ENCODE measurements at regions not wholly inside any gene's neighbourhood (a gene's known extent, or its start where the extent isn't known, plus 50 kb on each side); places are given as distances from the start of the nearest gene placed in this dataset.

DNA sequence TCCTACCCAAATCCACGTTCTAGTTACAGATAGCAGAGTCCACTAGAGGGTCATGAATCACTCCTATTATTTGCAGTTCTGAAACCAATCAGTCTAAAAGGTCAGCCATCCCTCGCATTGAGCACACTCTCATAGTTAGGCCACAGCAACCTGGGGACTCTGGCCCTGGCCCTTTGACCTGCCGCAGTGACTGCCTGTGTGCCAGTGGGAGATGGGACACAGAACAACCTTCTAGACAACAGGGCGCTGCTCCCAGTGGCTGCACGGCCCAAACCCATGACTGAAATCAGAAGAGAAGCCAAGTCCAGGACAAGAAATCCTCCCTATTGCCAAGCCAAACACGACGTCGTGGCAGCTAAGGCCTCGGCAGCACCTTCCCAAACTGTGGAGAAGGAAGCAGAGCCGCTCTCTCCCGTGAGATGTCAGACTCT is 158.5 kb downstream of the HERPUD2 start:
- no peak for DNase-seq (ENCODE audit: low spot score)

DNA sequence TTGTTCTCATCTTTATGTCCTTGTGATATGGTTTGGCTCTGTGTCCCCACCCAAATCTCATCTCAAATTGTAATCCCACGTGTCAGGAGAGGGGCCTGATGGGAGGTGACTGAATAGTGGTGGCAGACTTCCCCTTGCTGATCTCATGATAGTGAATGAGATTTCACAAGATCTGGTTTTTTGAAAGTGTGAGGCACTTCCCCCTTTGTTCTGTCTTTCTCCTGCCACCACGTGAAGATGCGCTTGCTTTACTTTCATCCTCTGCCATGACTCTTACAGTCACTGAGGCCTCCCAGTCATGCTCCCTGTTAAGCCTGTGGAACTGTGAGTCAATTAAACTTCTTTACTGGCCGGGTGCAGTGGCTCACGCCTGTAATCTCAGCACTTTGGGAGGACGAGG is 161.0 kb downstream of the HERPUD2 start:
- DNase-seq (ENCODE audit: low spot score): no peak

DNA sequence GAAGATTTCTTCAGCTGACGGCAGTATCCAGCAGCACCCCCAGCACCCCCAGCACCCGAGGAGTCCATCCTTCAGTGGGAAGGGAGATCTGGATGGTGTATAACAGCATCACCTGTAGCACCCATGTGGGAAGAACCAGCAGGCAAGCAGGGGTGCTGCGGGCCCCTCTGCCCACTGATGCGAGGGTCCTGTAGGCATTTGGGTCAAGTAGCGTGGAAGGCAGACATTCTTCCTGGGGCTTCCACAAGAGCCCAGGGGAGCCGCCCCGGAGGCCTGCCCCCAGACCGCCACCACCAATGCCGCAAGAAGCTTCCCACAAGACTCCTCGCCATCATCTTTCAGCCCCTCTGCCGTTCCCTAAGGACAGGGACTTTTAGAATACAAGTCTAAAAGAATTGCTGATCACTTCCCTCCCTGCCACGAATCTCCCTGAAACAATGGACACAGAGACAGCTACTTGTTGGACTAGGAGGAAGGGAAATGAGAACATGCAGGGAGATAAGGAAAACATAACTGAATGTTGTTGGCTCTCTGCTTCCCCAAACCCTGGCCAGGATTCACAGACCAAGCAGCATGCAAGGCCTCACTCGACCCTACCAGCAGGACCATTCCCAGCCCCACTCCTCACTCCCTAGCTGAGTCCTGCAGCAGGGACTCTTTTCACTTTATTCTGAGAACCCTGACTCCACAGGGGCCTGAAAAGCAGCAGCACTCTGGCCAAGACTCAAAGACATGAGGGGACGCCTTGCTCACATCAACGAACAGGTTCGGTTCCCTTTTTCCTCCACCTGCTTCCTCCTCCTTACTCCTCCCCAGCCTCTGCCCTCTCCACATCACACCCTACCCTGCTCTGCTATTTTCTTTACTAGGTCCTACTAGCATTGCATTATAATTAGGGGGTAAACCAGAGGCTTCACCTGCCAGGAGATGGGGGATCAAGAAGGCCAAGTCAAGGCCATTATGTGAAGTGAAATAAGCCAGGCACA is 164.5 kb downstream of the HERPUD2 start:
- no peak for DNase-seq (ENCODE audit: low spot score)

DNA sequence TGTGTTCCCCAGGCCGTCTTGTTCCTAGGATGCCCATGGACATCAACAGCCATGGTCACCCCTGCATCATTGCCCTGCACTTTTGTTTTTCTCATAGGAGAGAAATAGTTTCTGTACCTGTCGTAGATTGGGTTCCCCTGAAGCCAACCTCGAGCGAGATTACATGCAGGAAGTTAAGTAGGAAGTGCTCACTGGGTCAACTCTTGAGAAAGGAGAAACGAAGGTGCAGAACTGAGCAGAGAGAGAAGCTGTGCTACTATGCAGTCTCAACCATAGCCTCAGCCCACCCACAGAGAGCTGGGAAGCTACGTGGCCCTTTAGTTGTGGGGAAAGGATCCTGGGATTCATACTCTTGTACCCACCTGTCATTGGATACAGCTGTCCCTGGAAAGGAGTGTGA is 165.2 kb downstream of the HERPUD2 start:
- no peak for DNase-seq (ENCODE audit: low spot score)

DNA sequence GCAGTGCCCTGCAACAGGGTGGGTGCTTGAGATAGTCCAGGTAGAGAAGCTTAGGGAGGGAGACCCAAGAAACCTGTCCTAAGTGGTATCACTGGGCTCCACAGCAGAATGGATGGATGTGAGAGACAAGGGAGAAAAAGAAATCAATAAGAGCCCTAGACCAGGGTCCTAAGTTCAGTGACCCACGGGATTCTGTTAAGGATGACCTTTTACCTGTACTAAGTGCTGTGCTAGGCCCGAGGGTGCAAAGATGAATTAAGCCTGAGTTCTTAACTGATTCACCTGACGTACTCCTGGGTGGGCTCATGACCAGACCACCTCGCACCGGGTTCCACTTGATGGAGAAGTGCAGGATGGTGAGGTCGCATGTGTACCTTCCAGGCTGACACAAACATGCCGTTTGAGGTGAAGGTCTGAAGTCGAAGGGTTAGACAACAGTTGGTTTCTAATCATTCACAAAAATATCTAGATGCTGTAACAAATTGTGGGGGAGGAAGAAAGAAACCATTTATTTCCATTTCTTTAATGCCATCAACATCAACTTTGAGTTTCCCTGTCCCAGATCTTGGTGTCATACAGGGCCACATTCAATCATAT is 166.5 kb downstream of the HERPUD2 start:
- no peak for DNase-seq (ENCODE audit: low spot score)

DNA sequence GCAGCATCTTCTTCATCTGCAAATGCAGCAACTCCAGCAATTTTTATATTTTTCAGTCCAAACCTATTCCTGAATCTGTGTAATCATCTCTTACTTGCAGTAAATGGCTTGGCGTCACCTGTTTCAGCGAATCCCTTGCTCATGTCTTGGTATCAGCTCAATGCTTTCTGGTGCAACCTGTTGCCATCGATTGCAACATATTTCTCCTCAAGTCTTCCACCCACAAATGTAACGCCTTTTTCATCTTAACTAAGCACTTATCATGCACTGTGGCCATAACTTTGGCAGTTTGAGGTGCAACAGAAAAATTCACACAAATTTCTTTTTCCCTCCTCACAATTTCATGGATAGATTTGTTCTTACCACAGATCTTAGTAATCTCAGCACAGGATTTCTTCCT is 168.3 kb downstream of the HERPUD2 start:
- no peak for DNase-seq (ENCODE audit: low spot score)

DNA sequence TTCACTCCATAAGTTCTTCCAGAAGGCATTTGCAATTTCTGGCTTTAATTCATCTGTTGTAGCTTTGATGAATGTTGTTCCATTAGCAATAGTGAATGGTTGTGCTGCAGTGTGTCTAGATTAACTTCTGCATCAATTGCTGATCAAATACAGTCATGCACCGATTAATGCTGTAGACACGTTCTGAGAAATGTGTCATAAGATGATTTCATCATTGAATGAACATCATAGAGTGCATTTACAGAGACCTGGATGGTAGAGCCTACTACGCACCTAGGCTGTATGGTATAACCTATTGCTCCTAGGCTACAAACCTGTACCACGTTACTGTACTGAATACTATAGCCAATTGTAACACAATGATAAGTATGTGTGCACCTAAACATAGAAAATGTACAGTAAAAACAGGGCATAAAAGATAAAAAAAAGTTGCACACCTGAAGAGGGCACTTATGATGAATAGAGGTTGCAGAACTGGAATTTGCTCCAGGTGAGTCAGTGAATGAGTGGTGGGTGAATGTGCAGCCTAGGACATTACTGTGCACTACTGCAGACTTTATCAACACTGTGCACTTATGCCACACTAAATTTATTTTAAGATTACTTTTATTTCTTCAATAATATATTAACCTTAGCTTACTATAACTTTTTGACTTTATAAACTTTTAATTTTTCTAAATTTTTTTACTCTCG is 170.7 kb downstream of the HERPUD2 start:
- DNase-seq (ENCODE audit: low spot score): no peak

DNA sequence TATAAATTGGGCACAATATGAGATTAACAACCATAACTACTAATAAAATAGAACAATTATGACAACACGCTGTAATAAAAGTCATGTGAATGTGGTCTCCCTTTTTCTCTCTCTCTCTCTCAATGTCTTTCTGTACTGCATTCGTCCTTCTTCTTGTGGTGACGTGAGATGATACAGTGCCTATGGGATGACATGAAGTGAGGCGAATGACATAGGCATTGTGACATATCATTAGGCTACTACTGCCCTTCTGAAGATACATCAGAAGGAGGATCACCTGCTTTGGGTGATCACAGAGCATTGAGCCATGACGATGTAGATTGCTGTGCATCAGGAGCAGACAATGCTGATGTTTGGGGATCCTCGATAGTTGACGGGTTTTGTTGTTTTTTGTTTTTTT is 171.6 kb downstream of the HERPUD2 start:
- no peak for DNase-seq (ENCODE audit: low spot score)

DNA sequence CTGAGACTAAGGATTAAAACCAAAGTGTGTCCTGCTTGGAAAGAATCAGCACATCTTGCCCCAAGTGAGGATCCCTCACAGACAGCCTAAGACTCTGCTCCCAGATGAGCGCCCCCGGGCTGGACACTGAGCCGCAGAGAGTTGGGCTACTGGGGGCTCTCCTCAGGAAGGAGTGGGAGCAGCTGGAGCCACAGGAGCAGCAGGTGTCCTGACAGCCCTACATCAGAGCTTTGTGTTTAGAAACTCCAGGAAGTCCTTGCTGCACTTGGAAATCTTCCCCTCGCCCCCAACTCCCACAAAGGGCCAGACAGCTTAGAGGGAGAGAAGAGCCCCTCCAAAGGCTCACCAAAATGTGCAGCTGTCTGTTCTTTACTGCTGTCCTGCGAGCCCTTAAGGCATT is 172.2 kb downstream of the HERPUD2 start:
- no peak for DNase-seq (ENCODE audit: low spot score)

DNA sequence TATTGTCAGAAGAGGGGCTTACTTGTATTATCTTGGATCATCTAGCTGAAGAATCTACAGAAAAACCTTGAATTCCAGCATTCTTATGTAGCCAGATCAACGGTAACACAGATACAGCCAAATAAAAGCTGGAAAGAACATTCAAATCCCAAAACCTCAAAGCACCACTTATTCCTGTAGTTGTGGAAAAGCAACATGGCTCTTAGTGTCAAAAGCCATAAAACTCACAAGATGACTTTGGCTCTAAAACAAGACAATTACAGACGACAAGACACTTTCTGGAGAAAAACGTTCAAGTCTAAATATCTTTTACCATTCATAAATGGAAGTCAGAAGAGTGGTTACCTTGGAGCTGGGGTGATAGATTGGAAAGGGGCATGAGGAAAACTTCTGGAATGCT is 173.0 kb downstream of the HERPUD2 start:
- no peak for DNase-seq (ENCODE audit: low spot score)

DNA sequence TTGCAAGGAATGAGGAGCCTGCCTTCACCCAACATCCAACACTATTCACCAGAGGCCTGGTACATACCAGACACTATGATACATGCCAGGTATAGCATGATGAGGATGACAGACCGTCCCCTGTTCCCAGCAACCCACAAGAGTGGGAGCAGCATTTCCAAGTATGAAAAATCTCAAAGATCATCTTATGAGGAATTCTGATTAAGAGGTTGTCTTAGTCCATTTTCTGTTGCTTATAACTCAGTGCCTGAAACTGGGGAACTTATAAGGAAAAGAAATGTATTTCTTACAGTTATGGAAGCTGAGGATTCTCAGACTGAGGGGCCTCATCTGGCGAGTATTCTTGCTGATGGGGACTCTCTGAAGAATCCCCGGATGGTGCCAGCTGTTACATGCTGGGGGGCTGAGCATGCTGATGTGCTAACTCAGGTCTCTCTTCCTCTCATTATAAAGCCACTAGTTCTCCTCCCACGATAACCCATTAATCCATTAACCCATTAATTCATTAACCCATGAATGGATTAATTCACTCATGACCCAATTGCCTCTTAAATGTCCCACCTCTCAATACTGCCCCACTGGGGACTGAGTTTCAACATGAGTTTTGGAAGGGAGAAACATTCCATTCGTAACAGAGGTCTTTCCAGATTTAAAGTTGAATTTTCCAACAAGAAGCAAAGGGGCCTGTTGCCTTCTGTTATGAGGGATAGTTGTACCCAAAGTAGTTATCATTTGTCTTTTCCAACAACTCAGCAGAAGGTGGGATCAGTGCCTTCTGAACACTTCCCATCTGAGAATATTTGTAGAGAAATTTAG is 173.9 kb downstream of the HERPUD2 start:
- no peak for DNase-seq (ENCODE audit: low spot score)

DNA sequence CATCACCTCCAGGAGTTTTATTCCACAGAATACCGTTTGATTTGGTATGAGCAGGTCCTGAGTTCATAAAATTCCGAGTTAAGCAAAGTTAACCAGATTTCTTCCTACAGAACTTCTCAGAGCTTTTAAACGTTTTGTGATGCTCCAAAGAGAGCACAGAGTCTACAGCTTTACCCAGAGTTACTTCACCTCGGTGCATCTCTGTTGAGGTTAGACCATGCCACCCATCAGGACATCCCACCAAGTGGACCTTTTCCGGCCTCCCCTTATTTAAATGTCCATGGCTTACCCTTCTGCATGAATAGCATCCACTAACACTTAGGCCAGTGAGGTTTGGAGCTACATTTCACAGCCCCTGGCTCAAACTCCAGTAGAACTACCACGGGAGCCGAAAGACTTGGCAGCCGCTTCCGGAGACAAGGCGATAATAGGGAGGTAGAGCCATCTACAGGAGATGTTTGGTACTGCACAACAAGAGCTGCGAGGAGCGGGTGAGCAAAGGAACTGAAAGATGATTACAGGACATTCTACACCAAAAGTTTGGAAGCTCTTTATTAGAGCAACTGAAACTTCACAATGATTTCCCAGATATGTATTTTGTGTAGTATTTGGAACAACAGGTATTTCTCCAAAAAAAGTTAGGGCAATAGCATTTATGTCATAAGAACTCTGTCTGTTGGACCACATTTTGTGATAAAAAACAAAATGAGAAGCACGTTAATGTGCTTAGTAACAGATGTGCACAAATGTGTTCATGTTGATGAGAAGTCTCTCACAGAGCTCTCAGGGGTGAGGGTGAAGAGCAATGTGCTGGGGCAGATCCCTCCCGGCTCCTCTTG is 174.7 kb downstream of the HERPUD2 start:
- DNase-seq (ENCODE audit: low spot score): peak; percentile 86

DNA sequence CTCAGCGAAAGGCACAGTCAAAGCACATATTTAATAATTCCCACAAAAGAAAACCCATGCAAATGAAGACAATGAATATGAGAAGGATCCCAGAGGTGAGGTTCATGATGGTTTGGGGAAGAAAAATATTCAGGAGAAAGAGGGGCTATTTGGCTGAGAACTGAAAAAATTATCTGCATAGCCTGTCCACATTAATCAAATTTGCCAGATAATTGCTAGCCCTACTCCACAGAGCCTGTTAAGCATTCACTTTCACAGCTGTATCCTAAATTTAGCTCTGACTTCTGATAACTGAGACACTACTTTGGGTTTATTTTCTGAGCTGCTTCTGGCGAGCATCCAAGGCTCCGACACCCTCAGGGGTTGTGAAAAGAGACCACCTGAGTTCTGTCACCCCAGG is 176.2 kb downstream of the HERPUD2 start:
- no peak for DNase-seq (ENCODE audit: low spot score)

DNA sequence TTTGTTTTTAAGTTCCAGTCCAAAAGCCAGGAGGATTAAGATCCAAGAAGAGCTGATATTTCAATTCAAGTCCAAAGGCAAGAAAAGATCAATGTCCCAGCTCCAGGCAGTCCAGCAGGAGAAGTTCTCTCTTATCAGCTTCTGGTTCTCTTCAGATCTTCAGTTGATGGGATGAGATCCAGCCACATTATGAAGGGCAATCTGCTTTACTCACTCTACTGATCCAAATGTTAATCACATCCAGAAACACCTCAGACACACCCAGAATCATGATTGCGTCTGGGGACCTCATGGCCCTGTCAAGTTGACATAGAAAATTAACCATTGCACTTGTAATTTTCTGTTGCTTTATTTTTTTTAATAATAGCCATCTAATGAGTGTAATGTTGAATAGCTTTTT is 178.4 kb downstream of the HERPUD2 start:
- no peak for DNase-seq (ENCODE audit: low spot score)

DNA sequence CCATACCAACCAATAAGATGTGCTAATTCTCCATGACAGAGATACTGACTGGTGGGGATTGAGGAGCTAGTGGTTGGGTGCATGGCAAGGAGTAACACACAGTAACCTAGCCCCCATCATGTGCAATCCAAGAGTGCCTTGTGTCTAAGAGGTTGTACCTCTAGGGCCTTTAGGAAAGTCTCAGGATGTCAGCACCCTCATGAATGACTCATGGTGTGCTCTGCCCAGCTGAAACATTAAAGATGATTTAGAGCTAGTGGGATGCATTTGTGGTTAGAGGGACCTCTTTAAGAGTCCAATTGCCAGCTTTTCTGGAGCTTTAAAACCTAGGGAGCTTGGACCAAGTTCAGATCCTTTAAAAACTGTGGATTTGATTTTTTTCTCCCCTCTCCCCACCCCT is 181.1 kb downstream of the HERPUD2 start:
- DNase-seq (ENCODE audit: low spot score): no peak

DNA sequence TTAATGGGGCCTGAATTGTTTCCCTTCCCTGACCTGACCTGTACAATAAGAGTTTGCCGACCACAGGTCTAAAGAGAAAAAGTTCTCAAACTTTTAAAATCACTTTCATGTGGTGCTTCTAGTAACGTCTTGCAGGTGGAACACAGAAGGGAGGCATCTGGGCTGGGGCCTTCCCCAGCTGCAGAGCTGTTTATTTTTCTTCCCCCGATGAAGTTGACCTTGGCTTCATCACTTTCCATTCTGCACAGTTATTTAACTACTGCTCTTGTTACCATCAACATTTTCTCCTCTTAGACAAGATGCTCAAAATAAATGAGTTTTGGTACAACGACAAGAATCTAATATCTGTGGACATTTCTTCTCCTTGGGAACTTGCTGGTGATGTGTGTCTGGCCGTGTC is 181.7 kb downstream of the HERPUD2 start:
- DNase-seq (ENCODE audit: low spot score): no peak

DNA sequence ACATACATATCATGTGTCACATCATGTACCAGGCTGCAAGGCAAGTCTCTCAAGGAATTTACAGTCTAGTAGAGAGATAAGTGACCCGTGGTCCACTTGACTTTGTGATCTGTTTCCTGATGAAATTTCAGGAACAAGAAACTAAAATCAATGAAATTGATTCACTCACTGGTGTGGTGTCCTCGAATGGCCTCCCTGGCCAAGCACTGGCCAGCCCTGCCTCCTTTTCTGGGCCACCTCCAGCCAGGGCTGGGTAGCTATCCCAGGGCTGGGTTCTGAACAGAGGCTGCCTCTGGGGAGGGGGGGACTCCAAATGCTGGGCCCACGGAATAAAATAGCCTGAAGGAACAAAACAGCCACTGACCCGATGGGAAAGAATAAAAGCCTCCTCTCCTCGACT is 182.2 kb downstream of the HERPUD2 start:
- no peak for DNase-seq (ENCODE audit: low spot score)

DNA sequence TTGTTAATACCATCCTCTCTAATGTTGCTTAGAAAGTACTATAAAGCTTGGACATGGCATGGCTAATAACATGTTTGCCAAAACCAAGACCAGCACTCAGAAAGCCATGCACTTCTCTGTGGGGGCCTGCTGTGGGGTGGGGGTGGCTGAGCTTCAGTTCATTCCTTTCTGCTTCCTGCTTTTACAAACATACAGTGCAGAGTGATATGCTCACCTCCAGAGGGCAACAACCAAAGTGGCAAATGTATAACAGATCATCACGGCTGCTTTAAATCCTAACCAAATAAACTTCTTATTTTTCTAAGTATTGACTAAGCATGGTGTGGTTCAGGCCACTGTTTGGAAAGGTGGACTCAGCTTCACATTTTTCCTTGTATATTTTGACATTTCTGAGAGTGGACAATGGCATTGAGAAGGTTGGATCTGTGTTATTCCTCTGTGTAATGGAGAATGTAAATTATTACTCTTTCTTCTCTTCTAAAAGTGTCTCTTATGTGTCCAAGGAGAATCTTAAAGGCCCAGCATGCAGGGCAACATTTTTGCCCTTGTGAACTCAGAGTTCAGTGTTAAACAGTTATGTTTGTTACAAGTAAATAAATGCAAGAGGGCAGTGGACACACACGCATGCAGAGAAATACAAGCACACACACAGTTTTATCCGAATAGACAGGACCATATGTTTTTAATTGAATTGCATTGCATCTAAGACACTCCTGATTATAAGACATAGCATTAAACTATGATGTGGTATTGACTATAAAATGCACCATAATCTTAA is 186.1 kb downstream of the HERPUD2 start:
- peak; percentile 40 for DNase-seq (ENCODE audit: low spot score)

DNA sequence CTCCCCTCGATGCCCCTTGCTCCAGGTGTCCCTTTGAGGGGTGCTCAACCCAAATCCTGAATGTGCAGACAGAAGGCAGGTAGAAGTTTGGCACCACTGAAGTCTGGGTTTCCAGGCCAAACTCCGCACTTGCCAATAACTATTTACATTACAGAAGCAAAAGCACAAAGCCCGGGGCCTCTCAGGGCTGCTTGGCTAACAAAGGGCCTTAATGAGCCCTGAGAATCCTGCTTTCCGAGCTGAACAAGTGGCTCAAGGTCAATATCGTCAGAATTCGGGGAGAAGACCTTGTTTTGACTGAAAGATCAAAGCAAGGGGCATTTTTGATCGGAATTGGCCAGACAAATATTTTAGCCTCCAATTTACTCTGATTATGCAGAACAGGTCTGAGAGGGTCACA is 189.9 kb downstream of the HERPUD2 start:
- no peak for DNase-seq (ENCODE audit: low spot score)

DNA sequence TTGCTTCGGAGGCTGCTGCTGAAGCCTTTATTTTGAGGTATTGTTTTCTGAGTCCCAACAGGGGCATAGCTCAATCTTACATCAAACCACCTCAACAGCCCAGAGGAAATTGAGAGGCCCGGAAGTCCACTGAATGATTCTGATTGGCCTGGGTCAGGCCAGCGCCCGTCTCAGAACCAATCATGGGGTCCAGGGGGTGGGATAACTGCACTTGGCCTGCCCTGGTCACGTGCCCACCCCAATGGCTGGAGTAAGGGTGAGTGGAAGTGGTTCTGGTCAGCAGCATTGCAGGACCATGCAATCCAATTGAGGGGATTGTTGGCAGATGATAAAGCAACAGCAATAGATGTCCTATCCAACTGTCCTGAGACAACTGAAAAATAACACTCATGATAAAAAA is 190.6 kb downstream of the HERPUD2 start:
- no peak for DNase-seq (ENCODE audit: low spot score)

Data from H4 (cell line).